Occipital lobe (tissue), 1 donor: ENCODE measurements at regions not wholly inside any gene's neighbourhood (a gene's known extent, or its start where the extent isn't known, plus 50 kb on each side); places are given as distances from the start of the nearest gene placed in this dataset.
"Not testable (repeated sequence)": the region's sequence is repeated elsewhere in the genome, so short reads cannot be mapped to it uniquely, and the experiment has no call there.

ENCODE experiments used
- DNase-seq: peaks from one replicate; lab custom pipeline; 2025; lab: John Stamatoyannopoulos, UW

- no peak for DNase-seq
These were observed 154.4 kb upstream of the GRAMD2B start for GRCh38 chr5:126268697-126269315.

GRCh38 chr5:126269511-126269910 is 153.7 kb upstream of the GRAMD2B start:
- no peak for DNase-seq

- no peak for DNase-seq
These were observed 152.1 kb upstream of the GRAMD2B start for GRCh38 chr5:126271141-126271540.

GRCh38 chr5:126274076-126274762 is 149.0 kb upstream of the GRAMD2B start:
- DNase-seq: no peak

GRCh38 chr5:126274763-126275125 is 148.5 kb upstream of the GRAMD2B start:
- no peak for DNase-seq

- DNase-seq: no peak
These were observed 145.4 kb upstream of the GRAMD2B start for GRCh38 chr5:126277762-126278161.

GRCh38 chr5:126280343-126280742 is 142.9 kb upstream of the GRAMD2B start:
- no peak for DNase-seq

- DNase-seq: peak; percentile 3
These were observed 142.4 kb upstream of the GRAMD2B start for GRCh38 chr5:126280846-126281245.

GRCh38 chr5:126284977-126285696 is 138.1 kb upstream of the GRAMD2B start:
- no peak for DNase-seq

GRCh38 chr5:126296121-126296520 is 127.1 kb upstream of the GRAMD2B start:
- DNase-seq: not testable (repeated sequence)

- no peak for DNase-seq
These were observed 122.9 kb upstream of the GRAMD2B start for GRCh38 chr5:126300293-126300692.

- no peak for DNase-seq
These were observed 122.2 kb upstream of the GRAMD2B start for GRCh38 chr5:126301056-126301455.

- no peak for DNase-seq
These were observed 113.3 kb upstream of the GRAMD2B start for GRCh38 chr5:126309860-126310259.

GRCh38 chr5:126311766-126312165 is 111.4 kb upstream of the GRAMD2B start:
- DNase-seq: no peak

- no peak for DNase-seq
These were observed 107.9 kb upstream of the GRAMD2B start for GRCh38 chr5:126315341-126315740.

GRCh38 chr5:126332326-126332725 is 90.9 kb upstream of the GRAMD2B start:
- no peak for DNase-seq

- DNase-seq: no peak
These were observed 88.4 kb upstream of the GRAMD2B start for GRCh38 chr5:126334760-126335159.

GRCh38 chr5:126335886-126336285 is 87.3 kb upstream of the GRAMD2B start:
- no peak for DNase-seq

- DNase-seq: no peak
These were observed 84.6 kb upstream of the GRAMD2B start for GRCh38 chr5:126338635-126339034.

GRCh38 chr5:126339215-126339805 is 83.9 kb upstream of the GRAMD2B start:
- no peak for DNase-seq

- no peak for DNase-seq
These were observed 81.1 kb upstream of the GRAMD2B start for GRCh38 chr5:126341906-126342630.
